OCI-LY7 (cell line): ENCODE measurements at regions not wholly inside any gene's neighbourhood (a gene's known extent, or its start where the extent isn't known, plus 50 kb on each side); places are given as distances from the start of the nearest gene placed in this dataset.

Experiments
- BruUV-seq: library from RNA; stranded (reverse); fragments of 400-500 nt; replicated peaks from 2 replicates; lab custom pipeline; 2021; lab: Mats Ljungman, UMichigan
- CTCF ChIA-PET: fragments of 300-600 bp; sonication (Branson Sonifier 250); formaldehyde crosslinking; loops from one replicate; lab custom pipeline; 2022; ENCODE audit warnings: antibody characterized with exemption; ENCODE audit not compliant: unreplicated experiment; lab: Charles Lee
- POLR2A ChIA-PET: fragments of 300-600 bp; sonication (Branson Sonifier 250); formaldehyde crosslinking; loops from one replicate; lab custom pipeline; 2022; ENCODE audit warnings: antibody characterized with exemption; lab: Charles Lee
- DNase-seq: peaks from one replicate; pipeline ENCODE4 v3.0.0-alpha.2; 2015; ENCODE audit warnings: low spot score
- H2AFZ ChIP-seq: fragments of 200-600 bp; sonication (generic), shearing (Covaris generic); 2 replicates; pipeline ENCODE4 v1.6.1; 2014; ENCODE audit warnings: mild to moderate bottlenecking, antibody characterized with exemption, low read length, moderate library complexity
- H3K27ac ChIP-seq: fragments of 200-600 bp; sonication (generic); 2 replicates; pipeline ENCODE4 v1.5.1; 2014; ENCODE audit warnings: mixed run types, low read depth, mild to moderate bottlenecking, moderate library complexity, low read length, inconsistent platforms; ENCODE audit not compliant: poor library complexity, severe bottlenecking
- H3K36me3 ChIP-seq: fragments of 200-600 bp; sonication (generic); 2 replicates; pipeline ENCODE4 v1.6.1; 2014; ENCODE audit warnings: mild to moderate bottlenecking, antibody characterized with exemption, low read length, moderate library complexity, mixed read lengths; ENCODE audit not compliant: insufficient read depth
- H3K4me1 ChIP-seq: fragments of 200-600 bp; sonication (generic); 2 replicates; pipeline ENCODE4 v1.5.1; 2014; ENCODE audit warnings: mild to moderate bottlenecking, low read length; ENCODE audit not compliant: insufficient read depth, poor library complexity, severe bottlenecking
- H3K4me2 ChIP-seq: fragments of 200-600 bp; sonication (generic); 2 replicates; pipeline ENCODE4 v1.6.1; 2014; ENCODE audit warnings: mild to moderate bottlenecking, low read length
- H3K4me3 ChIP-seq: fragments of 200-600 bp; sonication (generic); 2 replicates; pipeline ENCODE4 v1.5.1; 2014; ENCODE audit warnings: mild to moderate bottlenecking, low read depth, low read length; ENCODE audit not compliant: poor library complexity, severe bottlenecking
- H3K79me2 ChIP-seq: fragments of 200-600 bp; sonication (generic); 2 replicates; pipeline ENCODE4 v1.6.1; 2016; ENCODE audit warnings: low read depth, mild to moderate bottlenecking, low read length, moderate library complexity, mixed read lengths; ENCODE audit not compliant: insufficient read depth
- H3K9me2 ChIP-seq: fragments of 200-600 bp; sonication (generic); 2 replicates; pipeline ENCODE4 v1.6.1; 2016; ENCODE audit warnings: mild to moderate bottlenecking, low read length, mixed read lengths; ENCODE audit not compliant: insufficient read depth
- H3K9me3 ChIP-seq: fragments of 200-600 bp; sonication (generic); 2 replicates; pipeline ENCODE4 v1.6.1; 2014; ENCODE audit warnings: mild to moderate bottlenecking, mixed run types, low read length, mixed read lengths
- H4K20me1 ChIP-seq: fragments of 200-600 bp; sonication (generic); 2 replicates; pipeline ENCODE4 v1.6.1; 2014; ENCODE audit warnings: mild to moderate bottlenecking, antibody characterized with exemption, low read length, moderate library complexity, mixed read lengths; ENCODE audit not compliant: insufficient read depth
- CTCF ChIP-seq: fragments of 200-600 bp; sonication (generic); conservative IDR thresholded peaks from 2 replicates; pipeline ENCODE4 v1.5.1; 2014; ENCODE audit warnings: mild to moderate bottlenecking, antibody characterized with exemption, low read length, moderate library complexity, mixed read lengths
- EZH2phosphoT487 ChIP-seq: fragments of 200-600 bp; sonication (generic); IDR thresholded peaks from 2 replicates; pipeline ENCODE4 v1.6.1; 2018; ENCODE audit warnings: low read depth, borderline replicate concordance, mild to moderate bottlenecking, mixed run types, antibody characterized with exemption, low read length, moderate library complexity, mixed read lengths
- intact Hi-C: fragments of 100-400 bp; cut with micrococcal nuclease; formaldehyde crosslinking; loops from one replicate; pipeline ENCODE4 v1.10.0; 2022; ENCODE audit not compliant: unreplicated experiment

DNA sequence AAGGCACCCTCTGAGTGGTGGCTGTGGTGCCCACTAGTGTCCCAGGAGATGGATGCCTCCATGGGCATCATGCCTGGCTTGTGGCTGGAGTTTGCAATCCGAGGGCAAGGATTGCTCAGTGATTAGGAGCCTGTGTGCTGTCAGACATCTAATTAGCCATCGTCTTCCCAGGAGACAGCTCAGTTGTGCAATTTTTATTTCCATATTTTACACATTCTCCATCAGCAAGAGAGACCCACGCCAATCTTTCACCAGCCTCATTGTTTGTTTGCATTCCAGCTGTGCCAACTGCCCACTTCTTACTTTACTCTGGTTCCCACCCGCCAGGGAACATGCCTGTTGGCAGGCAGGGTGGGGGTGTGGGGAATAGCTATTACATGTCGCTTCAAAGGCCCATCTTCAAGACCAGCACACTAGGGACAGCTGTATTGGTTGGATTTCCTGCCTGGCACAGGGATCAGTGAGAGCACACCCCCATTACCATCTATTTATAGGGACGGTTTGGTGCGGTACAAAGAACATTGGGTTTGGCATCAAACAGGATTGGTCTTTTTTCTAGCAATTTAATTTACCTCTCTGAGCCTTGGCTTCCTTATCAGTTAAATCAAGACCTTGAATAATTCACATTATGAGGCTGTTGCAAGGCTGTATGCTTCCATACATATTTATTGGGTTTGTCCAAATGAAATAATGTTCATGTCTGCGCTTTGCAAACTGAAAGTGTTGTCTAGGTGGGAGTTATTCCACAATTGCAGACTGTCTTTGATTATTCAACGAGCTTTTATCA, 80.7 kb upstream of the NAV2 start:
- intact Hi-C loops = no loop called here
- BruUV-seq = no TSS peak
- no peak for DNase-seq
- Histone ChIP-seq H3K9me3 (no peaks in the 10 kb centered on the region), H2AFZ (no peak overlapping the region), H3K9me2 (no peaks in the 10 kb centered on the region), H3K27ac (no peak overlapping the region), H3K36me3 (no peaks in the 10 kb centered on the region), H3K79me2 (no peaks in the 10 kb centered on the region), H3K4me1 (no peaks in the 10 kb centered on the region), H4K20me1 (no peaks in the 10 kb centered on the region), H3K4me3 (no peak overlapping the region), H3K4me2 (no peak overlapping the region)
- TF ChIP-seq EZH2phosphoT487 (no peak), CTCF (no peak)
- CTCF ChIA-PET = no interaction called here
- POLR2A ChIA-PET = interaction anchor here (0.6 to 0.9 kb wide), 2 partner anchors 14 to 31 kb away, joined by 3 to 4 read pairs; no protein-coding TSS in a partner anchor

- H3K27ac ChIP-seq = no peak overlapping the region
- DNase-seq = no peak
- BruUV-seq = no TSS peak
- H3K4me1 ChIP-seq = no peaks in the 10 kb centered on the region
- no peaks in the 10 kb centered on the region for H4K20me1 ChIP-seq
- intact Hi-C loops = no loop called here
- H3K4me2 ChIP-seq = no peak overlapping the region
- ChIA-PET POLR2A (no interaction called here), CTCF (no interaction called here)
- H2AFZ ChIP-seq = no peak overlapping the region
- H3K36me3 ChIP-seq = no peaks in the 10 kb centered on the region
- H3K9me2 ChIP-seq = no peaks in the 10 kb centered on the region
- no peaks in the 10 kb centered on the region for H3K9me3 ChIP-seq
- H3K4me3 ChIP-seq = no peak overlapping the region
- no peak for TF ChIP-seq EZH2phosphoT487
- TF ChIP-seq CTCF = no peak
- H3K79me2 ChIP-seq = no peaks in the 10 kb centered on the region
These were observed 84.6 kb upstream of the NAV2 start for GRCh38 chr11:19628018-19628417.

DNA sequence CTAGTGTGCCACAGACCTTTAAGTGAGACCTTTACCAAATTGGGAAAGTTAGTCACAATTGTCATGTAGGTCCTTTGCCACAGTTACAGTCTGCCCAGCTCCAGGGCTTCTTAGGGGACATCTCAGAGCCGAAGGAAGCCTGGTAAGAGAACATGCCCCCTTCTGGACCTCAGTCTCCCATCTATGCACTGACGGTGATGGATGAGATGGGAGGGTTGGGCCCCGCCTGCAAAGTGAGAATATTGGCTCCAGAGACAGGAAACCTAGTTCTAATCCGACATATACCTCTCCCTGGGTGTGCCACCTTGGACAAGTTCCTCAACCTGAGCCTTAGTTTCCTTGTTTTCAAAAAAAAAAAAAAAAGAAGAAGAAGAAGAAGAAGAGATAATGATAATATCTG, 85.1 kb upstream of the NAV2 start:
- ChIA-PET CTCF (no interaction called here), POLR2A (interaction anchor here (0.7 kb wide), 1 partner anchor 34 kb away, joined by 3 read pairs; no protein-coding TSS in a partner anchor)
- no peaks in the 10 kb centered on the region for H3K4me1 ChIP-seq
- H3K4me3 ChIP-seq = no peak overlapping the region
- H3K9me3 ChIP-seq = no peaks in the 10 kb centered on the region
- H3K9me2 ChIP-seq = no peaks in the 10 kb centered on the region
- H3K79me2 ChIP-seq = no peaks in the 10 kb centered on the region
- no peak for DNase-seq
- intact Hi-C loops = no loop called here
- no peaks in the 10 kb centered on the region for H3K36me3 ChIP-seq
- BruUV-seq = no TSS peak
- H2AFZ ChIP-seq = no peak overlapping the region
- TF ChIP-seq EZH2phosphoT487 (no peak), CTCF (no peak)
- H3K4me2 ChIP-seq = no peak overlapping the region
- H4K20me1 ChIP-seq = no peaks in the 10 kb centered on the region
- H3K27ac ChIP-seq = no peak overlapping the region
